Fibroblast of lung (primary cell): ENCODE measurements at regions not wholly inside any gene's neighbourhood (a gene's known extent, or its start where the extent isn't known, plus 50 kb on each side); places are given as distances from the start of the nearest gene placed in this dataset.

Experiments
- DNase-seq, 2 donors: peaks; one replicate each; pipeline versions ENCODE4 v3.0.0 to v3.0.0-alpha.2; 2010; ENCODE audit warnings: low read depth in 2 of 2
- H2AFZ ChIP-seq: 2 replicates; pipeline ENCODE4 v1.5.1; 2012; ENCODE audit warnings: low read length, control low read depth, inconsistent platforms
- H3K27ac ChIP-seq: 2 replicates; pipeline ENCODE4 v1.5.1; 2011; ENCODE audit warnings: low read length, control low read depth; ENCODE audit not compliant: insufficient read depth
- H3K27me3 ChIP-seq: 2 replicates; pipeline ENCODE4 v1.5.1; 2011; ENCODE audit warnings: mild to moderate bottlenecking, low read length; ENCODE audit not compliant: control insufficient read depth, insufficient read depth
- H3K36me3 ChIP-seq: 2 replicates; pipeline ENCODE4 v1.5.1; 2011; ENCODE audit warnings: low read length; ENCODE audit not compliant: control insufficient read depth, insufficient read depth
- H3K4me1 ChIP-seq: 2 replicates; pipeline ENCODE4 v1.5.1; 2011; ENCODE audit warnings: low read length; ENCODE audit not compliant: control insufficient read depth, insufficient read depth; ENCODE audit errors: extremely low read depth
- H3K4me2 ChIP-seq: 2 replicates; pipeline ENCODE4 v1.5.1; 2011; ENCODE audit warnings: low read length, control low read depth; ENCODE audit not compliant: insufficient read depth; ENCODE audit errors: extremely low read depth
- H3K4me3 ChIP-seq, 4 experiments: fragments of 200-600 bp in 1 of 4; sonication (generic) in 1 of 4; replicated peaks in 1 of 4; 2 replicates each; pipeline ENCODE4 v1.5.1; 2011 to 2016; ENCODE audit warnings: low read length in 4 of 4, low read depth in 3 of 4, mild to moderate bottlenecking in 3 of 4, control low read depth in 2 of 4, inconsistent platforms in 1 of 4, mixed read lengths in 1 of 4; ENCODE audit not compliant: insufficient read depth in 1 of 4; ENCODE audit errors: control extremely low read depth in 1 of 4
- H3K79me2 ChIP-seq: 2 replicates; pipeline ENCODE4 v1.5.1; 2012; ENCODE audit warnings: mild to moderate bottlenecking, low read length, inconsistent platforms; ENCODE audit not compliant: control insufficient read depth, insufficient read depth
- H3K9ac ChIP-seq: 2 replicates; pipeline ENCODE4 v1.5.1; 2011; ENCODE audit warnings: mild to moderate bottlenecking, low read length, control low read depth; ENCODE audit not compliant: insufficient read depth
- H3K9me3 ChIP-seq: 2 replicates; pipeline ENCODE4 v1.5.1; 2012; ENCODE audit warnings: low read depth, low read length; ENCODE audit not compliant: control insufficient read depth, insufficient read depth
- H4K20me1 ChIP-seq: 2 replicates; pipeline ENCODE4 v1.5.1; 2011; ENCODE audit warnings: low read length; ENCODE audit not compliant: control insufficient read depth, insufficient read depth; ENCODE audit errors: extremely low read depth
- CTCF ChIP-seq, 2 donors: IDR thresholded peaks in 1 of 2; conservative IDR thresholded peaks in 1 of 2; 1 replicate in 1 of 2; 2 replicates in 1 of 2; pipeline ENCODE4 v1.5.1; 2011 to 2012; ENCODE audit warnings: low read length in 2 of 2, control low read depth in 1 of 2, inconsistent platforms in 1 of 2, low read depth in 1 of 2, mild to moderate bottlenecking in 1 of 2
- EZH2 ChIP-seq: IDR thresholded peaks from 2 replicates; pipeline ENCODE4 v1.5.1; 2012; ENCODE audit warnings: low read length, control low read depth, mild to moderate bottlenecking; ENCODE audit errors: missing control alignments

- Histone ChIP-seq H3K9ac (no peak overlapping the region), H3K27ac (no peak overlapping the region), H3K4me1 (peaks cover 2% of the 10 kb centered on the region), H3K4me2 (no peak overlapping the region), H3K36me3 (no peaks in the 10 kb centered on the region), H4K20me1 (no peaks in the 10 kb centered on the region), H3K79me2 (no peaks in the 10 kb centered on the region), H3K27me3 (no peaks in the 10 kb centered on the region), H2AFZ (peak overlapping the region; percentile 19), H3K4me3 (no peak overlapping the region), H3K9me3 (no peaks in the 10 kb centered on the region)
- DNase-seq, result no peak
- TF ChIP-seq CTCF (conservative IDR thresholded peaks at IDR 0.05 in 1 of 2, IDR thresholded peaks at IDR 0.05 in 1 of 2; ENCODE audit: low read depth in 1 of 2, low read length in 2 of 2) (no peak), EZH2 (no peak)
Observed at GRCh38 chr6:74925683-74926082, 280.2 kb downstream of the COL12A1 start.

DNA sequence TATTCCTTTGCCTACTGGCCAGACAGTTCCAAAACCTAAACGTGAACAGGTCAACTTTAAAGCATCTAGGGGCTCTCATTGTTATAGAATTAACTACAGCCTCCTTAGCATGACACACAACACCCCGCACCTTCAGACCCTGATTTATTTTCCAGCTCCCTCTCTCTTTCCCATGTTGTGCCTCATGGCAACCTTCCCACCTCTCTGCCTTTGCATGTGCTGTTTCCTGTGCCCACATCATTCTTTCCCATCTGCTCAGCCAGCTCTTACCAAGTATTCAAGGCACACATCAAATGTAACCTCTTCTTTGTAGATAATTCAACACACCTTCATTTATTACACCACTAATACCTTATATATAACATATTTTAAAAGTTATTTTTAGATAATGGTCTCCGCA, 291.0 kb downstream of the COL12A1 start:
- Histone ChIP-seq H3K4me1 (no peaks in the 10 kb centered on the region), H3K4me3 (no peak overlapping the region), H3K4me2 (no peak overlapping the region), H3K27ac (no peak overlapping the region), H2AFZ (no peak overlapping the region), H3K27me3 (no peaks in the 10 kb centered on the region), H3K9me3 (no peaks in the 10 kb centered on the region), H3K9ac (no peak overlapping the region), H3K36me3 (no peaks in the 10 kb centered on the region), H3K79me2 (no peaks in the 10 kb centered on the region), H4K20me1 (no peaks in the 10 kb centered on the region)
- DNase-seq, result no peak
- TF ChIP-seq EZH2 (no peak), CTCF (conservative IDR thresholded peaks at IDR 0.05 in 1 of 2, IDR thresholded peaks at IDR 0.05 in 1 of 2; ENCODE audit: low read depth in 1 of 2, low read length in 2 of 2) (no peak)

- Histone ChIP-seq H3K4me3 (no peak overlapping the region), H2AFZ (no peak overlapping the region), H3K9me3 (no peaks in the 10 kb centered on the region), H3K4me1 (no peaks in the 10 kb centered on the region), H3K9ac (no peak overlapping the region), H3K27me3 (no peaks in the 10 kb centered on the region), H3K4me2 (no peak overlapping the region), H3K27ac (no peak overlapping the region), H3K36me3 (no peaks in the 10 kb centered on the region), H3K79me2 (no peaks in the 10 kb centered on the region), H4K20me1 (no peaks in the 10 kb centered on the region)
- no peak for DNase-seq
- no peak for TF ChIP-seq CTCF (conservative IDR thresholded peaks at IDR 0.05 in 1 of 2, IDR thresholded peaks at IDR 0.05 in 1 of 2; ENCODE audit: low read depth in 1 of 2, low read length in 2 of 2)
- no peak for TF ChIP-seq EZH2
Observed at GRCh38 chr6:74912234-74912633, 293.6 kb downstream of the COL12A1 start.
